ENCODE measurements at regions not wholly inside any gene's neighbourhood (a gene's known extent, or its start where the extent isn't known, plus 50 kb on each side); places are given as distances from the start of the nearest gene placed in this dataset.

GRCh38 chr5:67976891-67977601, 238.5 kb upstream of the PIK3R1 start:
- no peaks in the 10 kb centered on the region for H3K9me1 ChIP-seq (replicated peaks; ENCODE audit: control insufficient read depth, extremely low read depth, insufficient read depth, low read length)
- intact Hi-C loops (cut with micrococcal nuclease) (no loop called here), dilution Hi-C loops (cut with MboI; ENCODE audit: extremely low pct_ligation_motif_present, low sequenced_read_pairs) (no loop called here)
- H3K9ac ChIP-seq (replicated peaks; ENCODE audit: extremely low read depth, insufficient read depth, low read length): no peak overlapping the region
- H3K27me3 ChIP-seq (ENCODE audit: control insufficient read depth in 2 of 2, insufficient read depth in 2 of 2, low read length in 2 of 2): no peaks in the 10 kb centered on the region
- TF ChIP-seq, protein P1, sequence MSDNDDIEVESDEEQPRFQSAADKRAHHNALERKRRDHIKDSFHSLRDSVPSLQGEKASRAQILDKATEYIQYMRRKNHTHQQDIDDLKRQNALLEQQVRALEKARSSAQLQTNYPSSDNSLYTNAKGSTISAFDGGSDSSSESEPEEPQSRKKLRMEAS (IDR thresholded peaks at IDR 0.05; ENCODE audit: insufficient read depth, insufficient read length): no peak
- no peak for TF ChIP-seq CTCF (IDR thresholded peaks at IDR 0.05; ENCODE audit: extremely low read depth in 1 of 2, insufficient read depth in 1 of 2, low read depth in 1 of 2, low read length in 2 of 2)
- TF ChIP-seq MYC (IDR thresholded peaks at IDR 0.05; ENCODE audit: low read depth, low read length): no peak
- TF ChIP-seq POLR2AphosphoS5 (IDR thresholded peaks at IDR 0.05; ENCODE audit: insufficient read depth, low read depth, low read length): no peak
- TF ChIP-seq GATA2 (IDR thresholded peaks at IDR 0.05; ENCODE audit: insufficient read depth, insufficient read length, low read depth, low read length): no peak
- no peak for TF ChIP-seq POLR2A (IDR thresholded peaks at IDR 0.05; ENCODE audit: low read depth, low read length)
- no peak for TF ChIP-seq FOS (IDR thresholded peaks at IDR 0.05; ENCODE audit: borderline replicate concordance, insufficient read depth, low read length)
- TF ChIP-seq EZH2 (IDR thresholded peaks at IDR 0.05; ENCODE audit: borderline replicate concordance, low read depth, low read length, severe bottlenecking): no peak
- no peak for TF ChIP-seq JUN (IDR thresholded peaks at IDR 0.05; ENCODE audit: borderline replicate concordance, insufficient read depth, insufficient read length, low read depth)
- no TSS peak for BruUV-seq (replicated peaks)
- H3K4me3 ChIP-seq (replicated peaks in 1 of 3; ENCODE audit: insufficient read depth in 1 of 3, low read depth in 1 of 3, low read length in 3 of 3): no peak overlapping the region
- no peaks in the 10 kb centered on the region for H3K36me3 ChIP-seq (ENCODE audit: control insufficient read depth in 2 of 2, extremely low read depth in 1 of 2, insufficient read depth in 2 of 2, low read length in 2 of 2)
- no peaks in the 10 kb centered on the region for H3K4me1 ChIP-seq (ENCODE audit: control insufficient read depth, extremely low read depth, insufficient read depth, low read length)
- no peaks in the 10 kb centered on the region for H3K9me3 ChIP-seq (replicated peaks; ENCODE audit: control insufficient read depth, insufficient read depth, low read length)
- DNase-seq (ENCODE audit: low read depth, low spot score) (no peak), FAIRE-seq (peak; percentile 31)
- H4K20me1 ChIP-seq (replicated peaks; ENCODE audit: control insufficient read depth, extremely low read depth, insufficient read depth, low read length): no peaks in the 10 kb centered on the region
- H2AFZ ChIP-seq (ENCODE audit: low read depth, low read length): no peak overlapping the region
- H3K79me2 ChIP-seq (ENCODE audit: control insufficient read depth, insufficient read depth, low read length): no peaks in the 10 kb centered on the region
- H3K4me2 ChIP-seq (ENCODE audit: insufficient read depth, low read length): no peak overlapping the region
- no peak overlapping the region for H3K27ac ChIP-seq (ENCODE audit: insufficient read depth, low read depth, low read length)
- CTCF ChIA-PET: interaction anchor here (1.0 kb wide), 1 partner anchor 12 kb away, joined by 3 read pairs; no protein-coding TSS in a partner anchor
- POLR2A ChIA-PET: no interaction called here

All from endothelial cell of umbilical vein (primary cell).